Common myeloid progenitor, CD34-positive (primary cell): ENCODE measurements at regions not wholly inside any gene's neighbourhood (a gene's known extent, or its start where the extent isn't known, plus 50 kb on each side); places are given as distances from the start of the nearest gene placed in this dataset.
"Not testable (repeated sequence)": the region's sequence is repeated elsewhere in the genome, so short reads cannot be mapped to it uniquely, and the experiment has no call there.

ENCODE experiments used
- CTCF ChIA-PET: fragments of 350-600 bp; sonication (Branson Sonifier 250); formaldehyde crosslinking; loops from one replicate; lab custom pipeline; 2021; ENCODE audit warnings: antibody characterized with exemption; lab: Charles Lee
- POLR2A ChIA-PET: fragments of 350-600 bp; sonication (Branson Sonifier 250); formaldehyde crosslinking; loops from one replicate; lab custom pipeline; 2021; ENCODE audit warnings: antibody characterized with exemption; lab: Charles Lee
- DNase-seq, 3 donors: peaks; one replicate each; pipeline versions ENCODE4 v3.0.0 to v3.0.0-alpha.2; 2013
- H3K27ac ChIP-seq, 2 experiments: 1 replicate in 1 of 2; 2 replicates in 1 of 2; pipeline ENCODE4 v1.7.0; 2013; ENCODE audit warnings: inconsistent platforms in 2 of 2, low read length in 2 of 2, mild to moderate bottlenecking in 2 of 2, low read depth in 1 of 2, moderate library complexity in 1 of 2; ENCODE audit not compliant: severe bottlenecking in 2 of 2, insufficient read depth in 1 of 2, poor library complexity in 1 of 2
- H3K27me3 ChIP-seq, 5 experiments: replicated peaks in 2 of 5; 1 replicate in 3 of 5; 2 replicates in 2 of 5; pipeline versions ENCODE4 v1.6.1 to v1.7.0; 2013; ENCODE audit warnings: low read length in 4 of 5, mild to moderate bottlenecking in 2 of 5, moderate library complexity in 2 of 5, inconsistent platforms in 1 of 5; ENCODE audit not compliant: insufficient read depth in 5 of 5, control insufficient read depth in 4 of 5
- H3K36me3 ChIP-seq, 4 experiments: 1 replicate in 2 of 4; 2 replicates in 2 of 4; pipeline versions ENCODE4 v1.6.1 to v1.7.0; 2013; ENCODE audit warnings: low read length in 3 of 4, control low read depth in 1 of 4, mild to moderate bottlenecking in 1 of 4; ENCODE audit not compliant: control insufficient read depth in 4 of 4, insufficient read depth in 4 of 4
- H3K4me1 ChIP-seq, 4 experiments: 1 replicate in 3 of 4; 2 replicates in 1 of 4; pipeline versions ENCODE4 v1.6.1 to v1.7.1; 2013; ENCODE audit warnings: low read length in 3 of 4, mild to moderate bottlenecking in 3 of 4, control low read depth in 1 of 4, inconsistent platforms in 1 of 4, moderate library complexity in 1 of 4; ENCODE audit not compliant: control insufficient read depth in 4 of 4, insufficient read depth in 4 of 4; ENCODE audit errors: control extremely low read depth in 1 of 4
- H3K4me3 ChIP-seq, 7 experiments: 1 replicate in 4 of 7; 2 replicates in 3 of 7; pipeline versions ENCODE4 v1.5.1 to v1.7.0; 2013; ENCODE audit warnings: mild to moderate bottlenecking in 7 of 7, low read length in 6 of 7, moderate library complexity in 6 of 7, inconsistent platforms in 2 of 7, low read depth in 2 of 7, control low read depth in 1 of 7; ENCODE audit not compliant: insufficient read depth in 4 of 7, control insufficient read depth in 1 of 7; ENCODE audit errors: extremely low read depth in 1 of 7
- H3K9me3 ChIP-seq, 5 experiments: 1 replicate in 4 of 5; 2 replicates in 1 of 5; pipeline versions ENCODE4 v1.6.1 to v1.7.1; 2013; ENCODE audit warnings: low read length in 4 of 5, mild to moderate bottlenecking in 2 of 5, inconsistent platforms in 1 of 5, low read depth in 1 of 5, moderate library complexity in 1 of 5; ENCODE audit not compliant: control insufficient read depth in 4 of 5, insufficient read depth in 2 of 5; ENCODE audit errors: control extremely low read depth in 1 of 5
- WGBS: methylation state at CpG from one replicate; pipeline ENCODE4 v1.1.5; 2013; ENCODE audit not compliant: insufficient coverage; 5-methylcytosine and 5-hydroxymethylcytosine counted together

GRCh38 chr16:85203462-85203813, 91.2 kb upstream of the CIBAR2 start:
- 96% methylated on average over 3 of the region's 5 CpGs for WGBS
- no peak overlapping the region for H3K27ac ChIP-seq

DNA sequence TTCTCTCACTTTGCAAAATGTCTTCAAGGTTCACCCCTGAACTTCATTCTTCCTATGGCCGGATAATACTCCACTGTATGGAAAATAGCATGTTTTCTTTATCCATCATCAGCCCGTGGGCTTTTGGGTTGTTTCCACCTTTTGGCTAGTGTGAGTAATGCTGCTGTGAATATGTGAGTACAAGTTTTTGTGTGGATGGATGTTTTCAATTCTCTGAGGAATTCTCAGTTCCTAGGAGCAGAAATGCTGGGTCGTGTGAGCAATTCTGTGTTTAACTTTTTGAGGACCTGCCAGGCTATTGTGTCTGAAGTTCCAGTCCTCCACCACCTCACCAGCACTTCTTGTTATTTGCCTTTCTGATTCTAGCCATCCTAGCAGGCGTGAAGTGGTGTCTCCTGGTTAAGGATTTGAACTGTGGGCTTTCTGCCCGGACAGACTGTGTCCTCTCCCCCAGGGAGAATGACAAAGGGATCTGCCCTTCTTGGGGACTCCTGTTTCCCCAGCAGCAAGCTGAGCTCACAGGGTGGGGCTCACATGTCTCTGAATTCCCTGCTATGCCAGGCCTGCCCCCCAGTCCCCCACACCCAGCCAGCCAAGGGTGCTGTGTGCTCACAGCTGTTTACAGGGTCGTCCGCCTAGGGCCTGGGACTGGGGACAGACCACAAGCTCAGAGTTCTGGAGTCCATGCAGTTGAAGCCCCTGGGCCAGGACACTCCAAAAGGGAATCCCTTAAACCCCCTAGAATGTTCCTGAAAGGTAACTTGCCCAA, 92.2 kb upstream of the CIBAR2 start:
- Histone ChIP-seq H3K27me3 (no peaks in the 10 kb centered on the region), H3K27ac (no peak overlapping the region), H3K9me3 (peaks cover 0 to 8% (median 3%) of the 10 kb centered on the region in 5 experiments), H3K4me1 (peaks cover 0 to 18% (median 5%) of the 10 kb centered on the region in 4 experiments), H3K36me3 (no peaks in the 10 kb centered on the region), H3K4me3 (no peak overlapping the region)
- POLR2A ChIA-PET, result no interaction called here
- 100% methylated on average over 2 of the region's 7 CpGs for WGBS
- DNase-seq, result no peak
- CTCF ChIA-PET, result interaction anchor here (1.2 to 1.8 kb wide), 2 partner anchors 8 to 10 kb away, joined by 4 read pairs; no protein-coding TSS in a partner anchor

More at GRCh38 chr16:85203462-85203813, 91.2 kb upstream of the CIBAR2 start:
- DNase-seq, result no peak
- CTCF ChIA-PET, result interaction anchor here (1.0 to 1.2 kb wide), 2 partner anchors 9 to 13 kb away, joined by 3 to 4 read pairs; no protein-coding TSS in a partner anchor
- Histone ChIP-seq H3K27me3 (no peaks in the 10 kb centered on the region), H3K4me1 (peaks cover 0 to 18% (median 5%) of the 10 kb centered on the region in 4 experiments), H3K36me3 (no peaks in the 10 kb centered on the region), H3K9me3 (peaks cover 0 to 4% (median 0%) of the 10 kb centered on the region in 5 experiments), H3K4me3 (no peak overlapping the region)
- POLR2A ChIA-PET, result interaction anchor here (0.7 kb wide), 1 partner anchor 15 kb away, joined by 3 read pairs; no protein-coding TSS in a partner anchor

- 93% methylated on average over 6 of the region's 6 CpGs for WGBS
- H3K27ac ChIP-seq, POLR2A ChIA-PET, H3K36me3 ChIP-seq, H3K27me3 ChIP-seq, H3K4me3 ChIP-seq, DNase-seq, H3K9me3 ChIP-seq: not testable (repeated sequence)
- H3K4me1 ChIP-seq, result peaks cover 0 to 18% (median 5%) of the 10 kb centered on the region in 4 experiments
- CTCF ChIA-PET, result interaction anchor here (1.8 kb wide), 1 partner anchor 9 kb away, joined by 4 read pairs; no protein-coding TSS in a partner anchor
Observed at GRCh38 chr16:85205257-85205656, 93.0 kb upstream of the CIBAR2 start.

DNA sequence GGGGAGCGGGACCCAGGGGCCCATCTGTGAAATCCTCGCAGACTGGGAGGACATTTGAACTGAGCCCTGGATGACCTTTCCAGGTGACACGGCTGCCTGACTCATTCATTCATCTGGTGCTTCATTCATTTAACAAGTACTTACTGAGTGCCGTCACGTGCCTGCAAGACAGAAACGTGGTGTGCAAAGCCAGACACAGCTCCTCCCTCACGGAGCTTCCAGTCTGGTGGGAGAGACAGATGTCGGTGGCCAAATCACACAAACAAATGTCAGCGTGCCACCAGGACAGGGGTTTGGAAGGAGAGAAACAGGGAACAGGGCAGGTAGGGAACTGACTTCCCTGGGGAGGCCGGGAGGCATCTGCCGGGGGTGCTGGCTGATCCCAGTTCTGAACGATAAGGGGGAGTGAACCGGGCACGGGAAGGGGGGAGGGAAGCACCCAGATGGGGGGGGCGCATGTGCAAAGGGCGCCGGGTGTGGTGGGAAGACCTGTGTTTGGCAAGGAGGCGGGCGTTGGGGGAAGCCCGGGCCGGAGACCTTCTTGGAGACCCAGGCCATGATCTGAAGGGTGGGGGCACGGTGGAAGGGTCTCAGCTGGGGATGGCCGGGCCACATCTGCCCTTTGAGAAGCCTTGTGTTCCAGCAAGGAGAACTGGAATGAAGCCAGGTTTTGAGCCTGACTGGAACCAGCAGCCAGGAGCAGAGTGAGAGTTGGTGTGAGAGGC, 93.6 kb upstream of the CIBAR2 start:
- Histone ChIP-seq H3K4me1 (peaks cover 0 to 18% (median 5%) of the 10 kb centered on the region in 4 experiments), H3K9me3 (peaks cover 0 to 8% (median 3%) of the 10 kb centered on the region in 5 experiments), H3K36me3 (no peaks in the 10 kb centered on the region), H3K27ac (no peak overlapping the region), H3K4me3 (no peak overlapping the region), H3K27me3 (no peaks in the 10 kb centered on the region)
- DNase-seq, result no peak
- ChIA-PET CTCF (interaction anchor here (1.8 kb wide), 1 partner anchor 9 kb away, joined by 4 read pairs; no protein-coding TSS in a partner anchor), POLR2A (no interaction called here)
- WGBS, result 85% methylated on average over 23 of the region's 23 CpGs

DNA sequence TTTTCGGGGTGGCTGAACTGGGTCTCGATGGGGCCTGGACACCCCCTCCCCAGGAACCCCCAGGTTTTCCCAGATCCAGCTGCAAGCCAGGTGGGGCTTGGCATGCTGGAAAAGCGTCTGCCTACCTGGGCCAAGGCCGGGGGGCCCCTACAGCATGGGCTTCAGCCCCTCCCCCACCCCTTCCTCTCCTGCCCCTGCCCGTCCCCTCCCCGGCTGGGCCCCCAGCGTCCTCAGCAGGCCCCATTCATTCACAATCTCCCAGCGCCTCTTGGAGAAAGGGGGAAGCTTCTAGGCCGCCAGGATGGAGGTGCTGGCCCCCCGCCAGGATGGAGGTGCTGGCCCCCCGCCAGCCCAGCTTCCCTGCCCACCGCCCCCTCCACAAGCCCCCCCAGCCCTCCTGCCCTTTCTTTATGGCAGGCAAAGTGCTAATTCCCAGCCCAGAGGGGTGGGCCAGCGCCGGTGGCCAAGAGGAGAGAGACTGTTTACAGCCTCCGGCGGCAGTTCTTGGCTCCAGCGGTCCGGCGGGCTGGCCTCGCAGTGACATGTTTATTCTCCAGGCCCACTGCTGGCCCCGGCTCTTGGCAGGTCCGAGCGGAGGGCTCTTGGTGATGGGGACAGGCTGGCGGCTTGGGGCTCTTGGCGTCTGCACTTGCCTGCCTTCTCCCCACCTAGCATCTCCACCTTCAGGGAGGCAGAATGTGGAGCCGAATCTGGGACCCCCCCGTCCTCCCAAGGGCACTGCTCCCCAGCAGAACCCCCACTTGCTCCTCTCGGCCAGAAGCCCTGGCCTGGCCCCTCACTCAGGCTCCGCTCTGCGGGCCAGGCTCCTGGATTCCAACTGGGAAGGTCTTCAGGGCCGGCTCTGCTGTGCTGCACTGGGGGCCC, 94.4 kb upstream of the CIBAR2 start:
- DNase-seq, result no peak
- 47% methylated on average over 16 of the region's 31 CpGs for WGBS
- Histone ChIP-seq H3K9me3 (peaks cover 0 to 8% (median 3%) of the 10 kb centered on the region in 5 experiments), H3K4me3 (no peak overlapping the region), H3K27ac (no peak overlapping the region), H3K4me1 (peaks cover 0 to 18% (median 5%) of the 10 kb centered on the region in 4 experiments), H3K36me3 (no peaks in the 10 kb centered on the region), H3K27me3 (no peaks in the 10 kb centered on the region)
- ChIA-PET CTCF (no interaction called here), POLR2A (no interaction called here)

DNA sequence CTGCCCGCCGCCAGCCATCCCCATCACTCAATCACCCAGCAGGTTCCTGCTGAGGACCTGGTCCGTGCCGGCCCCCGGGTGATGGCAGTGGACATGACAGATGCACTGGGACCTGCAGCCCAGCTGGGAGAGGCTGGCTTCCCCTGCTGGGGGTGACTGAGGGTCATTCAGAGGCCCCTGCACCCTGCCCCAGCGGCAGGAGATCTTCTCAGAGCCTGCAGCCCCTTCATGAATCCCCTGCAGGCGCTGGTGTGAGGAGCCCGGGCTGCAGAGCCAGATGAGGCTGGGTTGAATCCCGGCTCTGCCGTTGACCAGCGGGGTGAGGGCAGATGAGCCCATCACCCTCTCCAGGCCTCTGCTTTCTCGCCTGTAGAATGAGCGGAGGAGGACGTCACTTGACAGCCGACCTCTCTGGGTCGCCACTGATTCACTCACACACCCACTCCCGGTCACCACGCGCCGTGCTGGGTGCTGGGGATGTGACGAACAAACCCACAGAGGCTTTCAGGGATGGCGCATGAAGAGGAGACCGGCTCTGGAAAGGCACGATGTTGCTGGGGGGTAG, 95.2 kb upstream of the CIBAR2 start:
- CTCF ChIA-PET, result no interaction called here
- Histone ChIP-seq H3K36me3 (no peaks in the 10 kb centered on the region), H3K27me3 (no peaks in the 10 kb centered on the region), H3K27ac (no peak overlapping the region), H3K4me3 (no peak overlapping the region), H3K4me1 (peaks cover 0 to 12% (median 2%) of the 10 kb centered on the region in 4 experiments), H3K9me3 (peaks cover 0 to 8% (median 3%) of the 10 kb centered on the region in 5 experiments)
- POLR2A ChIA-PET, result no interaction called here
- WGBS, result over 99% methylated on average over 18 of the region's 24 CpGs
- no peak for DNase-seq
